ENCODE measurements at regions not wholly inside any gene's neighbourhood (a gene's known extent, or its start where the extent isn't known, plus 50 kb on each side); places are given as distances from the start of the nearest gene placed in this dataset.

- in situ Hi-C loops (cut with MboI; ENCODE audit: low pct_unique_long_range_greater_than_20kb, low sequenced_read_pairs, unreplicated experiment): no loop called here
- no peak for TF ChIP-seq CTCF (IDR thresholded peaks at IDR 0.05; ENCODE audit: extremely low read depth, insufficient read depth, missing control alignments)
- no peak for DNase-seq (ENCODE audit: low spot score)
These were observed 104.3 kb downstream of the GGTLC2 start for GRCh38 chr22:22748756-22749155.

- no peak for TF ChIP-seq CTCF (IDR thresholded peaks at IDR 0.05; ENCODE audit: extremely low read depth, insufficient read depth, missing control alignments)
- in situ Hi-C loops (cut with MboI; ENCODE audit: low pct_unique_long_range_greater_than_20kb, low sequenced_read_pairs, unreplicated experiment): no loop called here
- no peak for DNase-seq (ENCODE audit: low spot score)
These were observed 104.8 kb downstream of the GGTLC2 start for GRCh38 chr22:22749167-22749758.

- no peak for DNase-seq (ENCODE audit: low spot score)
- in situ Hi-C loops (cut with MboI; ENCODE audit: low pct_unique_long_range_greater_than_20kb, low sequenced_read_pairs, unreplicated experiment): no loop called here
- TF ChIP-seq CTCF (IDR thresholded peaks at IDR 0.05; ENCODE audit: extremely low read depth, insufficient read depth, missing control alignments): no peak
These were observed 106.1 kb downstream of the GGTLC2 start for GRCh38 chr22:22750335-22751042.

- no peak for TF ChIP-seq CTCF (IDR thresholded peaks at IDR 0.05; ENCODE audit: extremely low read depth, insufficient read depth, missing control alignments)
- in situ Hi-C loops (cut with MboI; ENCODE audit: low pct_unique_long_range_greater_than_20kb, low sequenced_read_pairs, unreplicated experiment): no loop called here
- no peak for DNase-seq (ENCODE audit: low spot score)
These were observed 106.7 kb downstream of the GGTLC2 start for GRCh38 chr22:22751043-22751603.

GRCh38 chr22:22752199-22752555 is 107.8 kb downstream of the GGTLC2 start:
- in situ Hi-C loops (cut with MboI; ENCODE audit: low pct_unique_long_range_greater_than_20kb, low sequenced_read_pairs, unreplicated experiment): no loop called here
- DNase-seq (ENCODE audit: low spot score): no peak
- TF ChIP-seq CTCF (IDR thresholded peaks at IDR 0.05; ENCODE audit: extremely low read depth, insufficient read depth, missing control alignments): no peak

GRCh38 chr22:22752556-22753477 is 108.4 kb downstream of the GGTLC2 start:
- no peak for DNase-seq (ENCODE audit: low spot score)
- TF ChIP-seq CTCF (IDR thresholded peaks at IDR 0.05; ENCODE audit: extremely low read depth, insufficient read depth, missing control alignments): no peak
- in situ Hi-C loops (cut with MboI; ENCODE audit: low pct_unique_long_range_greater_than_20kb, low sequenced_read_pairs, unreplicated experiment): no loop called here
